22Rv1 (cell line): ENCODE measurements at regions not wholly inside any gene's neighbourhood (a gene's known extent, or its start where the extent isn't known, plus 50 kb on each side); places are given as distances from the start of the nearest gene placed in this dataset.

Source experiments
- H3K27ac ChIP-seq: fragments of 450-650 bp; 2 replicates; pipeline ENCODE4 v1.5.1; 2017
- CTCF ChIP-seq: fragments of 450-650 bp; IDR thresholded peaks from 2 replicates; pipeline ENCODE4 v1.5.1; 2017; ENCODE audit warnings: mild to moderate bottlenecking
- ZFX ChIP-seq: fragments of 450-650 bp; IDR thresholded peaks from 2 replicates; pipeline ENCODE4 v1.6.1; 2017; ENCODE audit warnings: antibody characterized with exemption, borderline replicate concordance

- H3K27ac ChIP-seq, result no peak overlapping the region
- TF ChIP-seq CTCF (no peak), ZFX (no peak)
These were observed 65.1 kb upstream of the EPHA3 start for GRCh38 chr3:89042236-89042835.

- TF ChIP-seq ZFX, result no peak
- no peak for TF ChIP-seq CTCF
- H3K27ac ChIP-seq, result no peak overlapping the region
These were observed 64.0 kb upstream of the EPHA3 start for GRCh38 chr3:89043406-89043932.

- TF ChIP-seq CTCF (no peak), ZFX (no peak)
- no peak overlapping the region for H3K27ac ChIP-seq
These were observed 60.8 kb upstream of the EPHA3 start for GRCh38 chr3:89046661-89047060.

DNA sequence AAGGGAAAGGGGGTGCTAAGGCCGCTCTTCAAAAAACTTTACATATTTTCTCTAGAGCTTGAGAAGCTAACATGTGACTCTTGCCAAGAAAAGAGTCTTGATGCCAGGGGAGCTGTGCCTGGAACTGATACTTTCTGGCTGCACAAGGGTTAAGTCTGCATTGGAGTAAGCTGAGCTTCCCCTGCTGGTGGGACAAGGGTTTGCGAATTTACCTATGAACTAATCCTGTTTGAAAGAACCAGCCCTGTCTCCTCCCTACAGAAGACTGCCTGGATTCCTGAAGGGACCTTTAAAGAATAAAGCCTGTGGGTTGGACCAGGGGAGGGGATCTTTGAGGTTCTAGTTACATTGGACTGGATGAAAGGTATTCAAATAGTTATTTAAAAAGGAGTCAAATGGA lies 58.3 kb upstream of the EPHA3 start:
- TF ChIP-seq CTCF (peak; percentile 40), ZFX (no peak)
- no peak overlapping the region for H3K27ac ChIP-seq

- no peak overlapping the region for H3K27ac ChIP-seq
- TF ChIP-seq CTCF, result no peak
- no peak for TF ChIP-seq ZFX
These were observed 55.0 kb upstream of the EPHA3 start for GRCh38 chr3:89052386-89052785.

DNA sequence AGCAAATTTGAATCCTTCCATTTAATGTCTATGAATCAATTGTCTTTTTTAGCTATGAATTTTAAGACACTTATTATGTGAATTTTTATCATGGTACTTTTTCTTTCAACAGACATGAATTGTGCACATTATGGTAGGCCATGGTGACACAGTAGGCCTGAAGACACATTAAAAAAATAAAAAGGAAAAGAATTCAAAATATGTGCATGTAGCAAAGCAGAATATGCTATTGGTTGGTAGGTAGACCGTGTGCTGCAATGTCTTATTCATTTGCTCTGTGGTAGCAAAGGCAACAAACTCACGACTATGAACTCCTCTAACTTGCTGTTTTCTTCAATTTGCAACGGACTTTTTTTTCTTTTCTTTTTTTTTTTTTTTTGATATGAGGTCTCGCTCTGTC lies 50.0 kb upstream of the EPHA3 start:
- no peak for TF ChIP-seq ZFX
- TF ChIP-seq CTCF, result no peak
- no peak overlapping the region for H3K27ac ChIP-seq
